IPS DF 19.7 (cell line): ENCODE measurements at regions not wholly inside any gene's neighbourhood (a gene's known extent, or its start where the extent isn't known, plus 50 kb on each side); places are given as distances from the start of the nearest gene placed in this dataset.
"Not testable (repeated sequence)": the region's sequence is repeated elsewhere in the genome, so short reads cannot be mapped to it uniquely, and the experiment has no call there.

ENCODE experiments used
- DNase-seq: peaks from one replicate; pipeline ENCODE4 v3.0.0-alpha.2; 2013; ENCODE audit warnings: low read depth, low spot score

DNA sequence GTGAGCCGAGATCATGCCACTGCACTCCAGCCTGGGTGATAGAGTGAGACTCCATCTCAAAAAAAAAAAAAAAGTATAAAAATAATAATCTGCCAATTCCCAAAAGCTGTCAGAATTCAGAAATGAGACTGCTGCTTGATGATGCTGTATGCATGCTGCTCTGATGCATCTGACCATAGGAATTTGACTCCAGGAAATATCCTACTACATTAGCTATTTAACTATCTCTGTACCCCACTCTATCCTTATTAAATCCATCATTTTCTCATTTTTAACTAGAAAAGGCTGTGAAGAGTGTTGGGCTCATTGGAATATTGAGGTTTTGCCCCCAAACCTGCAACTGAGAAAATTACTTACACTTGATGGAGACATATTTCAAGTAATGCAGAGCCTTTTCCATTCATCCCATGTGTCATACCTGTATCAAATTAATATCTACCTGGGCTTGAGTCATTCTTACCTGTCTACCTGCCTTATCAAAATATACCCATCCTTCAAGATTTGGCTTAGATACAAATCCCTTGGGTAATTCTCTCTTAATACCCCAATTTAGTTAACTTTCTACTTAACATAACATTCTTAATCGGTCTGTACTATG, 135.2 kb upstream of the PREP start:
- no peak for DNase-seq

DNA sequence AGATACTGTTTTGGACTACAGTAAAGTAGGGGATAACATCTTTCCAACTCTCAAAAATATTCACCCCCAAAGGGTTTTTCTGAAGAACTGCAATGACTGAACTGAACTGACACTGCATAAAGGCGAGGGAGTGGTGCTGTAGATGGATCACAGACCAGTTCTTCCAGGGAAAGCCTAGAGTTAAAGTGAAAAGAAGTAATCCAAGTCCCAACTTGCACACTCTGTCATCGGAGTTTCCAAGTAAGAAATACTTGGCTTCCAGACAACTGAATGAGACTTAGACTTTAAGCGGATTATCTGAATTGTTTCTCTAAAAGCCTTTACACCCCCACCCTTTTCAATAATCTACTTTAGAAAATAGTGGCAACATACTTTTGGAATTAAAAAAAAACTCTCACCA, 134.1 kb upstream of the PREP start:
- DNase-seq = no peak

DNA sequence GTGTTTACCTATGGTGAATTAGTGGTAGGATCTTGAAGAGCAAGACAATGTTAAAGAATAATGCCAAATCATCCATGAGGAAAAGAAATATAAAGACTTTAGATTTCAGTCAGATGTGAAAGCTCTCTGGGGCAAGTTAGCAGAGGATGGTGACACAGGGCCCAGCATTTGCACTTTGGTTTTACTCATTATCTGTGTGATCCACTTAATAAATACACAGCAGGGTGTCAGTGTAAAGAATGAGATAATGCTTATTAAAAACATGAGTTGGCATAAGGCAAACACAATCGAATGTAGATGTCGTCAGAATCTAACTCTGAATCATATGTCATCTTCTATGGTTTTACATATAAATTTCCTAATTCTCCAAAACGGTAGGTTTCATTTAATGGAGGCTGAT, 130.4 kb upstream of the PREP start:
- no peak for DNase-seq

DNA sequence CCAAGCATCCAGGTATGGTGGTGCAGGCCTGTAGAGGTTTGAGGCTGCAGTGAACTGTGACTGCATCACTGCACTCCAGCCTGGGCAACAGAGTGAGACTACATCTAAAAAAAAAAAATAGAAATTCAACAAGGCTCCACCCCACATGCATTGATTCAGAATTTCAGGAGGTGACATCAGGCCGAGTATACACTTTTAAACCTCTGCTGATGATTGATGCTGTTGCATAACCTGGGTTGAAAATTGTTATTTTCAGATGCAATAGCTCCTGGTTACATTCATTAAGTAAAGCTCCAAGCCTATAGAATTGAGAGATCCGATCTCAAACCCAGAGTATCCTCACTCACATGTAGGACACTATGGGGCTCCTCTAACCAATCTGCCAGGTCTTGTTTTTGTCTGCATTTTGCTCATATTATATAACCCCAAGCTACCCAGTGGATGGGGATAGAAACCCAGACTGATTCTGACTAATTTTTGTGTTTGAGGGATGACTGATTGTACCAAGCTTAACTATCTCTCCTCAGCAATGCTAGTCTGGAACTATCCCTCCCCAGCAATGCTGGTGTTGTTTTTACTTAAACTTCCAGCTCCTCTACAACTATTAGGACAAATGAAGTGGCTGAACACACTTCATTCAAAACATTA, 123.5 kb upstream of the PREP start:
- no peak for DNase-seq

DNA sequence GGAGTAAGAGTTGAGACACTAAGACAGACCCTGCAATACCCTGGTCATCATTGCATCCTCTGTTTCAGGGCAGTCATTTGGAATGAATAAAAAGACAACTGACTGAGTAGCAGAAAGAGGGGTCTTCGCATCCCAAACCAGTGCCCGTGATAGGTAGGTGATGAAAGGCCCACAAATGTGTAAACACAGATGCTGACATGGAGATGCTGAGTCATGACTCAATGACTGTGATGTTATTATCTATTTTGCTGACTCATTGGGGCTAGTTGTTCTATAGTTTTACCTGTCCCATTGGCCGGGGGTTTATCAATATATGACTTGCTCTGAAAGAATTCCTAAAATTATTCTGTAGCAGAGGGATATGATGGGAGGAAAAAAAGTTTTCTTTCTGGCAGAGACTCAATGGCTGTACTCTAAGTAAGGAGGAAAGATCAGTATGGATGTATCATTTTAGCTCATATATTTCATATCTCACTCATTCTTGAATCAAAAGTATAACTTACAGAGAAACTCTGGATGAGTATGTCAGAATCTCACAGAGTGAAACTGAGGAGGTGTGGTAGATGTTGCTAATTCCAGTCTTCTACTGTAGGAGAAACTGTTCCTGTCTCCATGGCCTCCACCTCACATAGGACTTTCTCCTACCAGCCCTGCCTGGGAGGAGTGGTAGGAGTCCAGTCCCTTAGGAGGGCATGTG, 119.9 kb upstream of the PREP start:
- no peak for DNase-seq

DNA sequence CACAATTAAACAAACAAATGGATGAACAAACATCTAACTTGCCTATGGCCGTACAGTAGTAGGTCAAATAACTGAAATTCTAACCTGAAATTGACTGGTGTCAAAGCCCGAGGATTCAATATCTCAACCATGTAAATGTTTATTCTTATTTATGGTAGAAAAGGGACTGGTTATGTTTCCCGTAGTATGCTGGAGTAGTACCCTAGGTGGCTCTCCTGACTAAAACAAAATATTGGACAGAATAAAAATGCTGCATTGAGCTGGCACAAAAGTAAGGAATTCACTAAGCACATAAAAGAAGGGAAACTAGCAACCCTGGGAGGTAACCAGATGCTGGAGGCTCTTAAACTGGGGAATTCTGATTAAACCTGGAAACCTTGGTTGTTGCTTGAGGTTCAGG, 117.1 kb upstream of the PREP start:
- no peak for DNase-seq

DNA sequence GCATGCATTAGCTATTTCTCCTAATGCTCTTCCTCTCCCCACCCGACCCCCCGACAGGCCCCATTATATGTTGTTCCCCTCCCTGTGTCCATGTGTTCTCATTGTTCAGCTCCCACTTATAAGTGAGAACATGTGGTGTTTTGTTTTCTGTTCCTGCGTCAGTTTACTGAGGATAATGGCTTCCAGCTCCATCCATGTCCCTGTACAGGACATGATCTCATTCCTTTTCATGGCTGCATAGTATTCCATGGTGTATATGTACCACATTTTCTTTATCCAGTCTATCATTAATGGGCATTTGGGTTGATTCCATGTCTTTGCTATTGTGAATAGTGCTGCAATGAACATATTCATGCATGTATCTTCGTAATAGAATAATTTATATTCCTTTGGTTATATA, 116.1 kb upstream of the PREP start:
- DNase-seq = not testable (repeated sequence)

DNA sequence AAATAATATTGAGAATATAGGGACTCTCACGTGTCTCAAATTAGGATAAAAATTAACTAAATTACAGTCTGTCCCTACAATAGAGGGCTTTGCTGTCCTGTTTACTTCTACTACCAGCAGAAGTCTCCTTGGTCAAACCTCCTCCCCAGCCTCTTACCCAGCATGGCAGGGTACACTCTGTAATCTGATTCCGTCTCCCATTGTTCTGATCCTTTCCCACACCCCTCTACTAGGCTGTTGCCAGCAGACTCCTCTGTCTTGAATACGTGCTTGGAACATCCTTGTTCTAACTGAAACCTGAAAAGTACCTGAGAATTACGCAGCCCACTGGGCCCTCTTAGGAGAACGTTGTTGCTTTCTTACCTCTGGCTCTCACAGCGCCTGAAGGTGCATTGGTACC, 112.2 kb upstream of the PREP start:
- peak; percentile 25 for DNase-seq

DNA sequence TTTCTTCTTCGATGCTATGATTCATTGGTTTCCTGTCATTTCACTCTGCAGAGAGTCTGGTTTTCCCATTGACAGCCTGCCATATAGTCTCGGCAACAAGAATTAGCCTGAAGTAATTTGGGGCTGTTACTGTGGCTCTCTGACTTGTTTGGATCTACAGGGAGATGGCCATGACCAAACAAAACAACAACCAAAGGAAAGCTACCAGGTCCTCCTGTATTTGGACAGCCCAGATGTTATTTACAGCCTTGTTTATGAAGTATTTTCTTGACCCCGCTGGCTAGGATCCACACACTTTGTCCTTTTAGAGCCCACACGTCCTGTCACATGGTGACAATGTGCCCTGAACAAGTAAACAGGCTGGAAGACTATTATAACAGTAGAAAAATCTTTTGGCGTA, 111.4 kb upstream of the PREP start:
- DNase-seq = no peak

DNA sequence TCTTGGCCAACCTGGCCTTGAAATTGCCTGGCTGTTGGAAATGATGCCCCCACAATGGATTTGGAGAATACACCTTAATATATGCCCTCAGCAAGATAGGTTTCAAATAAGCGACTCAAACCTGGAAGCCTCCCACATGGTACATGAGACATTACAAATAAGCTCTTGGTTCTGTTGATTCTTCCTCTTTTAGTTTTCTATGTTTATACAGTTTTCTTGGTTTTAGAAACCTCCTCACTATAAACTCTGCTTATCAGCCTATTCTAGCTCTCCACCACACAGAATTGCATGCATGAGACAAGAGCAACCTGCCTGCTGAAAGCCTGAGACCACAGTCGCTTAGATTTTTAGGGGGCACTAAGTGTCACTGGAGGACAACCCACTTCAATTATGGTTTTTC, 108.8 kb upstream of the PREP start:
- no peak for DNase-seq

DNA sequence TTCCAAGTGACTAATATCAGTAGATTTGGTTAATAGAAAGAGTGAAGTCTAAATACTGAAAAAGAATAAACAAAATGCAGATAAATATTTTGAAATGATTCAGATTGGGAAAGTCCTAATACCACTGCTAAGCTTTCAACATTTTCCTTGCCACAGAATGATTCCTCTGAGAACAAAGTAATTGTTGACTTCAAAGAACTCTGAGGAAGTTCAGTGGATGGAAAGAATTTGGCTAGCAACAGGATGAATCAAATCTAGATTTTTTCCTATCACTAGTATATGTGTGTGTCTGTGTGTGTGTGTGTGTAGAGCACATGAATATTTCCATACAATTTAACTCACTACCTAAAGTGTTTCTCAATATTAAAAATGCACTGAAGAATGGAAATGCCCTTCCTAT, 107.9 kb upstream of the PREP start:
- no peak for DNase-seq

DNA sequence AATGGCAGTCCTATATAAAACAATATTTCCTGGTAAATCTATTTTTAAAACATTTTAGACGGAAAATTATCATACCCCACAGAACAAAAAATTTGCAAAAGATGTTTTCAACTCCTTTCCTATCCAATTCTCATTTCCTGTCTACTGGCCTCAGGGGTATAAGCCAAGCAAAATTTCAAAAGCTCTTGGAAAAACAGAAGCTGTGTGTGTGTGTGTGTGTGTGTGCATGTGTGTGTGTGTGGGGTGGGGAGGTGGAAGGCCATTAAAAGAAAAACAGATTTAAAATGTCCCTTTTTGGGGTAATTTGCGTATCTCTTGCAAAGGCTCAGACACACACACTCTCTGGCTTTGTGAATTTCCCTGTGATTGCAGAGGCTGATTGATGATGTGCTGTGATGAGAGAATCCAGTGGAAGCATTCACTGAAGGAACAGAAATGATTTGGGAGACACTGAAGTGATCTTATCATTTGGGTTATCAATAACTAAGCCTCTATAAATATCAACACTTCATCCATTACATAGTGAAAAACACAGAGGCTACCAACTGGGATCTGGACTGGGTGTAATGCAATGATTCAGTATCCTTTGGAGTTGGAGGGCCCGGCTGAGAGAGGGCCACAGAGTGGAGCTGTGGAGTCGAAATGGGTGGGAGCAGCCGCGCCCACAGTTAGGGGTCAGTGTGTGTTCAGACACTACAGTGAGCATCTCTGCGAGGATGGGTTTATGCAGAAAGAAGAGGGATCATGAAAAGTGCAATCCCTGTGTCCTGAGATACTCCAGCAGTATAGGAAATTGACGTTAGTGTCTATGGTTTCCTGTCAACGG, 106.8 kb upstream of the PREP start:
- no peak for DNase-seq

DNA sequence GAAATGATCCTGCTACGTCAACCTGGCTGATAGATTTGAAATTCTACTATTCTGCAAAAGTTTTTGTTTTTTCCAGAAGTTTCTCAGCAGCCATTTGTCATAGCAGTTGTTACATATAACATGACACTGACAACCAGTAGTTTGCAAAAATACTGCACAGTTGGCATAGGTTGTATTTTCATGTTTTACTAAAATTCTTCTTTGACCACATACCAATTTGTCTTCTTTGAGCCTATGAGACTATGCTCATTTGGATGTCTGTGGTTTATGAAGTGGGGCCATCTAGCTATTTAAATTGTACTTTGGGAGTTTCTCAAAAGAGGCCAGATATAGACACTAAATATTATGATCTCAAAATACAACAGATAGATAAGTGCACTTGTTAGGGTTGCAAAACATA, 104.9 kb upstream of the PREP start:
- DNase-seq = no peak

DNA sequence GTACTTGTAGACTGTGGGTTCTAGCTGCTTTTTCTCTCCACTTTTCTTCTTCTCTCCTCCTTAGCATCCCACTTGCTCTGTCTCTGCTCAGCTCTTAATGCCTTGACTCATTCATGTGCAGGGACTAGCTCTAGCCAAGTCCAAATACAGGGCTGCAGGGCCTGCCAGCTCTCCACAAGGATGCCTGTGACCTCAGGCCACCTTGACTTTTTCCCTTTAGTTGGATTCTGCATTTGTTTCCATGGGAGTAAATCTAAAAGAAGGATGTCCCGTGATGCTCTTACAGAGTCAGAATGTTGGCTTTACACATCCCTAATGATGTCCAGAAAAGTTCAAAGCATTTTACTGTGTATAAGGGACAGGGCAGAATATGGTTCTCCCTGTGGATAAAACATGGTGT, 101.8 kb upstream of the PREP start:
- DNase-seq = no peak

DNA sequence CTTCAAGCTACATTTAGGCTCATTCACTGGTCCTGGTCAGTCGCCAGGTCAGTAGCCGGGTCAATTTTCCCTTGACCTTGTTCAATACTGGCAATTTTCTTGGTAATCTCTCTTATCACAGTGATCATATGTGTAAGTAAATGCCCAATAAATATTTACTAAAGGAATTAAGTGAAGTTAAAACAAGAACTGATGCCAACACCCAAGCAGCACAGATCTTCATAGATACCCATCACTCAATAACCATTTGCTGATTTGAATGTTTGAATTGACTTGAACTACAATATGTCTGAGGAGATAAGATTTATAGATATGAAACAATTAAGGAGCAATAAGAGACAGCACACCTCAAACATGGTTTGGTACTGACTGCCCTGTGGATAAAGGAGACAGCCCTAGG, 100.8 kb upstream of the PREP start:
- no peak for DNase-seq

DNA sequence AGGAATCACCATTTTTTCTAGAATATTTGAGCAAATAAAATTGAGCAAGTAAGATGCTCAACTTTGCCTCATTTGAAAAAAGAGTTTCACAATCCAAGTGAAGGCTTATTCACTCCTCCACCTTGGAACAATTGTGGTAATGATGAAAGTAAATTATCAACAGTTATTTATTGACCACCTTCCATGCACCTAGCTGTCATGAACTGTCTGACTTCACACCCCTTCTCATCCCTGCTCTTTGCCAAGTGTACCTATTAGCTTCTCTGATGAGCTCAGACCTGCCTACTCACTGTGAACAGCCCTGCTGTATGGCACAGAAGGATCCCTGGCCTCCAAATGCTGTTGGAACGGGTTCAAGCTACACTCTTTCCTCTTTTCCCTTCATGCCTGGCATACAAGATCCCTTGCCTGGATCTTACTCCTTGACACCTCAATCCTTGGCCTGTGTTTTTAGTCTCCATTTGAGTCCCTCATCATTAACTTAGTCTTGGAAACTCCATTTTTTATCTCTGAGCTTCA, 99.0 kb upstream of the PREP start:
- DNase-seq = no peak

DNA sequence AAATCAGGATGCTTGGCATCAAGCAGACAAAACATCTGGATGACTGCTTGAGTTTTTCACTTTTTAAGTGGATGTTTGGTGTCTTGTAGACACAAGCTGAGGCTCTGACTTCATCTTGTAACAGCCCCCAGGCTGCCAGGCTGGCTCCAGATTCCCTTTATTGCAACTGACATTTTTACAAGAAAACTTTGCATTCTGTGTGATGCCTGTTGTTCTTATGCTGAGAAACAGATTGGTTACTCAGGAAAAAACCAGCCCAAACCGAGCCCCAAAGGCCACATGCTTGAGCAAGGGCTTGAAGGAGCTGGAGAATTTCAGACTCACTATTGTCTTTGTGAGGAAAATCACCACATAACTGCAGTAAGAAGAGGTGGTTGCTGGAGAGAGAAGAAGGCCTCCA, 98.4 kb upstream of the PREP start:
- DNase-seq = no peak

DNA sequence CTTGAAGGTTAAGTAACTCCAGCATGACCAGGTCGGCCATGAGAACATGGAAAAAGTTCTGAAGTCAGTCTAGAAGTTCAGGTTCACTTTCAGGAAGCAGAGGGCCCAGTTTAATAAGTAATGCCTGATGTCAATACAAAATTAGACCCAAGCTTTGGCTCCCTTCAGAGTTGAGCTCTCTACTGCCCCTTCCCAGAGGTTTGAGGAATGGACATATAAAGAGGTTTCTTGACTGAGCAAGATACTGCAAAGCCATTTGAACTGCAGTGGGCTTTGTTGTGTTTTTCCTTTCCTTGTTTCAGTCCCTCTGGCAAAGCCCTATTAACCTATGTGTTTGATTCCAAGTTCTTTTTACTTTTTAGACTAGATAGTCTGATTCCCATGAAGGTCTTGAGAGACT, 97.8 kb upstream of the PREP start:
- DNase-seq = no peak

DNA sequence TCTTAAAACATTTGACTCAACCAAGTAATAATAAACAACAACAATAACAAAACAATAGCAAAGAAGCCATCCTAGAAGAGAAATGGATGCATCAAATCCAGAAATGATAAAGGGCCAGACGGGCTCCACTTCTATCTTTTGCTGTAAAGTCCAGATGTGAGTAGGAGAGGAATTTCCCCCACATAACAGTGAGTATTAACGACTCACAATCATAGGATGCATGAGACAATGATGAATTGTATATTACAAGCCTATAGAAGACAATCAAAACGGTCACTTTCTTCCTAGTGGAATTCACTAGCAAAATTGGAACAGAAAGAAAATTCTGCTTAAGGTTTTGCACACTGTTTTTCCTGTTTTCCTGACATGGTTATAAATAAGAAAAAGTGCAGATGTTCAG, 97.0 kb upstream of the PREP start:
- DNase-seq = no peak

DNA sequence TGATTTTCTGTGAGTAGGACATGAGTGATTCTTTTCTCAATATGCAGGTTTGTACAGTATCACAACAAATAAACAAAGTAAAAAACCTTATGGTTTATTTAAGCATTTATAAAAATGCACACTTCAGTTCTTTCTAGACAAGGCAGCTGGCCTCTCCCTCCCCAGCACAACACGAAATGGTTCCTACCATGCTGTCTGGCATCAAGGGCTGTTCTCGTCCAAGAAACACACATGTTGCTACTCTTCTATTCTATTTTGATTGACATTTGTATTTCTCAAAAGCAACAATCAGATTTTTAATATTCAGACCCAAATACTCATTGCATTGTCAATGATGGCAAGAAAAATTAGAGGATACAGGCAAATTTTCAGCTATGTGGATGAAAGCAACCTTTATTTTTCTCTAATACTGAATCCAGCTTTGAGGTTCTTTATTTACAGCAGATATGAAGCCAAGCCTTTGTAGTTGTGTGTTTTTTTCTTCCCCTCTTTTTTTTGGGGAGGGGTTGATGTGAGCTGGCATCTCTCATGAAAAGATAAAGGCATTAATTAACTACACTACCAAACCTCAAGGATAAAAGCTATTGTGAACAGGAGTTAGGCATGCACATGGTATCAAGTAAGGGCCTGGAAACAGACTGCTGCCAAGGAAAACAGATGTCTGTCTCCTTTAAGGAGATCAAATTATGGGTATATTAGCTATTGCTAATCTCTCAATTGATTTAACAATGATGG, 96.4 kb upstream of the PREP start:
- DNase-seq = no peak

DNA sequence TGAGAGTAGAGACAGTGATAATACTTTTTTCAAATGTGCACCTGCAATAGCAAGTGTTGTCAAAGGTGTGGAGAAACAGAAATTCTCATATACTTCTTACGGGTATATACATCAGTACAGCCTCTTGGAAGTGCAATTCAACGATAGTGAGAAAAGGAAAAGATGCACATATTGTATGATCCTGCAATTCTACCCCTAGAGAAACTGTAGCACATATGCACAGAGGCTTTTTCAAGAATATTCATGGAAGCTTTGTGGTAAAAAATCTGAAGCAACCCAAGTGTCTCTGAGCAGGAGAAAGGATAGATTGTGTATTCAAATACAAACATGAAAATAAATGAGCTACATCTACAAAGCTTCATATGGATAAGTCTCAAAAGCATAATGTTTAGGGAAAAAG, 94.7 kb upstream of the PREP start:
- no peak for DNase-seq

DNA sequence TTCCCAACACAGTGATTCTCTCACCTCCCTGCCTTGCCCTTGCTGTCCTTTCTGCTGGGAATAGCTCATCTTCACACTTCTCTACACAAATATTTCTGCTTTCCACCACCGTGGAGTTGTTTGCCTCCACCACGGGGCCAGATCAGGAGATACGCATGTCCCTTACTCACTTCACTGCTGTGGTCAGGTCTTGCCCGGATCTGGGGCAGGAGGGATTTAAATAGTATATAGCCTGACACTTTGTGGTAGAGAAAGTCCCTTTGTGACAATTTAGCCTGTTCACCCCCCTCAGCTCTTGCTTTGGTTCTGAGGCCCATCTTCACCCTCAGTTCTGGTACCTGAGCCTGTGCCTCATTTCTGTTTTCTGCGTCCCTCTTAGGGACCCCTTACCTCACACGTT, 92.6 kb upstream of the PREP start:
- DNase-seq = no peak
